Stimulated activated CD4-positive, alpha-beta T cell treated with anti-CD3 and anti-CD28 coated beads, Interleukin-15, amount 100 ng/mL, for 1 hour (primary cell): ENCODE measurements at regions not wholly inside any gene's neighbourhood (a gene's known extent, or its start where the extent isn't known, plus 50 kb on each side); places are given as distances from the start of the nearest gene placed in this dataset.
"Not testable (repeated sequence)": the region's sequence is repeated elsewhere in the genome, so short reads cannot be mapped to it uniquely, and the experiment has no call there.

Source experiments
- DNase-seq, 2 donors: peaks; one replicate each; pipeline ENCODE4 v3.0.0-alpha.2; 2020; ENCODE audit warnings: low read depth in 1 of 2, low spot score in 1 of 2

- no peak for DNase-seq
Measured at GRCh38 chr21:28877318-28877884, 115.3 kb downstream of the LTN1 start.

- no peak for DNase-seq
Measured at GRCh38 chr21:28875078-28875477, 117.6 kb downstream of the LTN1 start.

- no peak for DNase-seq
Measured at GRCh38 chr21:28872218-28872617, 120.5 kb downstream of the LTN1 start.

- DNase-seq = no peak
Measured at GRCh38 chr21:28871388-28872010, 121.2 kb downstream of the LTN1 start.

GRCh38 chr21:28867401-28867800 lies 125.3 kb downstream of the LTN1 start:
- DNase-seq = no peak

- DNase-seq = no peak
Measured at GRCh38 chr21:28865488-28866186, 127.0 kb downstream of the LTN1 start.

- DNase-seq = no peak
Measured at GRCh38 chr21:28858424-28858823, 134.3 kb downstream of the LTN1 start.

GRCh38 chr21:28857752-28858151 lies 134.9 kb downstream of the LTN1 start:
- DNase-seq = no peak

- no peak for DNase-seq
Measured at GRCh38 chr21:28856588-28857250, 136.0 kb downstream of the LTN1 start.

GRCh38 chr21:28852706-28853105 lies 140.0 kb downstream of the LTN1 start:
- no peak for DNase-seq

- DNase-seq = no peak
Measured at GRCh38 chr21:28851645-28852044, 141.0 kb downstream of the LTN1 start.

GRCh38 chr21:28839237-28839636 lies 153.4 kb downstream of the LTN1 start:
- not testable (repeated sequence) for DNase-seq

GRCh38 chr21:28837426-28837825 lies 155.3 kb downstream of the LTN1 start:
- DNase-seq = not testable (repeated sequence)

- DNase-seq = not testable (repeated sequence)
Measured at GRCh38 chr21:28836588-28836987, 156.1 kb downstream of the LTN1 start.

- no peak for DNase-seq
Measured at GRCh38 chr21:28834335-28835238, 158.1 kb downstream of the LTN1 start.

- DNase-seq = no peak
Measured at GRCh38 chr21:28833609-28834008, 159.1 kb downstream of the LTN1 start.

GRCh38 chr21:28833182-28833581 lies 159.5 kb downstream of the LTN1 start:
- DNase-seq = no peak

GRCh38 chr21:28832715-28833061 lies 160.0 kb downstream of the LTN1 start:
- DNase-seq = no peak

- DNase-seq = no peak
Measured at GRCh38 chr21:28832013-28832714, 160.5 kb downstream of the LTN1 start.

GRCh38 chr21:28828981-28829380 lies 163.7 kb downstream of the LTN1 start:
- no peak for DNase-seq
